OCI-LY3 (cell line): ENCODE measurements at regions not wholly inside any gene's neighbourhood (a gene's known extent, or its start where the extent isn't known, plus 50 kb on each side); places are given as distances from the start of the nearest gene placed in this dataset.

Experiments used
- H2AFZ ChIP-seq: fragments of 200-600, 300-600 bp; shearing (Covaris generic); 2 replicates; pipeline ENCODE4 v1.6.0; 2014; ENCODE audit warnings: antibody characterized with exemption, low read depth, low read length
- H3K27ac ChIP-seq: fragments of 200-600, 300-600 bp; sonication (generic); 2 replicates; pipeline ENCODE4 v1.5.1; 2014; ENCODE audit warnings: mild to moderate bottlenecking, low read length, moderate library complexity, mixed read lengths
- H3K27me3 ChIP-seq: fragments of 200-600, 300-600 bp; sonication (generic); 2 replicates; pipeline ENCODE4 v1.6.1; 2014; ENCODE audit warnings: low read depth, low read length, mixed read lengths
- H3K36me3 ChIP-seq: fragments of 200-600, 300-600 bp; sonication (generic); replicated peaks from 2 replicates; pipeline ENCODE3; 2014; ENCODE audit warnings: low read depth, low read length, mixed read lengths
- H3K4me1 ChIP-seq: fragments of 300-600, 200-600 bp; sonication (generic); 2 replicates; pipeline ENCODE4 v1.6.1; 2014; ENCODE audit warnings: low read length, mixed read lengths
- H3K4me2 ChIP-seq: fragments of 200-600, 300-600 bp; sonication (generic); 2 replicates; pipeline ENCODE4 v1.6.1; 2014; ENCODE audit warnings: low read length, mixed read lengths
- H3K4me3 ChIP-seq: fragments of 300-600, 200-600 bp; sonication (generic); 2 replicates; pipeline ENCODE4 v1.5.1; 2014; ENCODE audit warnings: antibody characterized with exemption, mild to moderate bottlenecking, low read length, moderate library complexity
- H3K79me2 ChIP-seq: fragments of 300-600, 200-600 bp; shearing (Covaris generic); 2 replicates; pipeline ENCODE4 v1.6.1; 2014; ENCODE audit warnings: mild to moderate bottlenecking, low read length, mixed read lengths
- H3K9ac ChIP-seq: fragments of 300-600, 200-600 bp; shearing (Covaris generic); 2 replicates; pipeline ENCODE4 v1.6.0; 2014; ENCODE audit warnings: mild to moderate bottlenecking, low read length, moderate library complexity
- H3K9me3 ChIP-seq: fragments of 200-600, 300-600 bp; shearing (Covaris generic); 2 replicates; pipeline ENCODE4 v1.6.1; 2014; ENCODE audit warnings: low read length, mixed read lengths; ENCODE audit not compliant: insufficient read depth
- H4K20me1 ChIP-seq: fragments of 200-600, 300-600 bp; sonication (generic); 2 replicates; pipeline ENCODE4 v1.6.1; 2016; ENCODE audit warnings: low read length, mixed read lengths; ENCODE audit not compliant: insufficient read depth
- CTCF ChIP-seq: fragments of 200-600, 300-600 bp; sonication (generic); IDR thresholded peaks from 2 replicates; pipeline ENCODE4 v1.5.1; 2014; ENCODE audit warnings: antibody characterized with exemption, low read length, low read depth
- EZH2phosphoT487 ChIP-seq: fragments of 200-600 bp; shearing (Covaris generic); IDR thresholded peaks from 2 replicates; pipeline ENCODE4 v1.6.1; 2018; ENCODE audit warnings: antibody characterized with exemption, mixed run types, low read depth

- no peaks in the 10 kb centered on the region for H4K20me1 ChIP-seq
- H3K27me3 ChIP-seq, result no peaks in the 10 kb centered on the region
- no peak for TF ChIP-seq EZH2phosphoT487
- no peak for TF ChIP-seq CTCF
These were observed 367.0 kb downstream of the PRDM2 start for GRCh38 chr1:14067036-14067435.

GRCh38 chr1:14067711-14068110, 367.7 kb downstream of the PRDM2 start:
- TF ChIP-seq EZH2phosphoT487 (no peak), CTCF (no peak)

More at GRCh38 chr1:14067036-14067435, 367.0 kb downstream of the PRDM2 start:
- Histone ChIP-seq H3K9ac (no peak overlapping the region), H2AFZ (no peak overlapping the region), H3K9me3 (no peaks in the 10 kb centered on the region), H3K4me2 (no peak overlapping the region), H3K4me3 (no peak overlapping the region), H3K36me3 (no peaks in the 10 kb centered on the region), H3K27ac (no peak overlapping the region), H3K4me1 (no peaks in the 10 kb centered on the region), H3K79me2 (no peaks in the 10 kb centered on the region)

GRCh38 chr1:14071581-14071980, 371.6 kb downstream of the PRDM2 start:
- no peaks in the 10 kb centered on the region for H3K79me2 ChIP-seq
- no peak overlapping the region for H3K27ac ChIP-seq
- no peaks in the 10 kb centered on the region for H3K36me3 ChIP-seq
- TF ChIP-seq EZH2phosphoT487, result no peak
- TF ChIP-seq CTCF, result no peak
- no peaks in the 10 kb centered on the region for H3K9me3 ChIP-seq
- H3K4me2 ChIP-seq, result no peak overlapping the region
- H2AFZ ChIP-seq, result no peak overlapping the region
- no peaks in the 10 kb centered on the region for H3K27me3 ChIP-seq
- H3K4me3 ChIP-seq, result no peak overlapping the region
- H3K9ac ChIP-seq, result no peak overlapping the region
- H4K20me1 ChIP-seq, result no peaks in the 10 kb centered on the region
- no peaks in the 10 kb centered on the region for H3K4me1 ChIP-seq

More at GRCh38 chr1:14067711-14068110, 367.7 kb downstream of the PRDM2 start:
- Histone ChIP-seq H3K27ac (no peak overlapping the region), H3K4me2 (no peak overlapping the region), H3K9me3 (no peaks in the 10 kb centered on the region), H3K4me1 (no peaks in the 10 kb centered on the region), H3K4me3 (no peak overlapping the region), H2AFZ (no peak overlapping the region), H3K36me3 (no peaks in the 10 kb centered on the region), H3K79me2 (no peaks in the 10 kb centered on the region), H3K9ac (no peak overlapping the region), H4K20me1 (no peaks in the 10 kb centered on the region), H3K27me3 (no peaks in the 10 kb centered on the region)

- no peaks in the 10 kb centered on the region for H3K27me3 ChIP-seq
- H3K4me1 ChIP-seq, result no peaks in the 10 kb centered on the region
These were observed 380.7 kb downstream of the PRDM2 start for GRCh38 chr1:14080653-14081052.

More at GRCh38 chr1:14080653-14081052, 380.7 kb downstream of the PRDM2 start:
- H3K36me3 ChIP-seq, result no peaks in the 10 kb centered on the region
- H3K4me3 ChIP-seq, result no peak overlapping the region
- H3K9me3 ChIP-seq, result no peaks in the 10 kb centered on the region
- H3K4me2 ChIP-seq, result no peak overlapping the region
- no peak overlapping the region for H2AFZ ChIP-seq
- no peak overlapping the region for H3K27ac ChIP-seq
- TF ChIP-seq CTCF (no peak), EZH2phosphoT487 (no peak)
- H3K9ac ChIP-seq, result no peak overlapping the region
- no peaks in the 10 kb centered on the region for H3K79me2 ChIP-seq
- H4K20me1 ChIP-seq, result no peaks in the 10 kb centered on the region
